ENCODE measurements at regions not wholly inside any gene's neighbourhood (a gene's known extent, or its start where the extent isn't known, plus 50 kb on each side); places are given as distances from the start of the nearest gene placed in this dataset.

GRCh38 chr12:77115471-77115870, 50.1 kb upstream of the E2F7 start:
- DNase-seq = no peak
- Histone ChIP-seq H3K4me1 (replicated peaks in 1 of 2) (no peaks in the 10 kb centered on the region), H3K27me3 (no peaks in the 10 kb centered on the region), H3K9me3 (replicated peaks in 1 of 3) (no peaks in the 10 kb centered on the region), H3K36me3 (replicated peaks in 1 of 2) (no peaks in the 10 kb centered on the region), H3K27ac (no peak overlapping the region), H3K4me3 (no peak overlapping the region)
- 63 to 82% (median 76%) methylated on average over 1 of the region's 1 CpG for WGBS, 4 donors
- TF ChIP-seq CTCF (IDR thresholded peaks at IDR 0.05) (no peak), POLR2A (IDR thresholded peaks at IDR 0.05) (no peak)
- intact Hi-C loops (cut with DNase I) = no loop called here

Measured in adrenal gland (tissue), 9 donors.